Tibial nerve (tissue), 4 donors: ENCODE measurements at regions not wholly inside any gene's neighbourhood (a gene's known extent, or its start where the extent isn't known, plus 50 kb on each side); places are given as distances from the start of the nearest gene placed in this dataset.

Source experiments
- DNase-seq, 2 donors: peaks; one replicate each; pipeline ENCODE4 v3.0.0-alpha.2; 2019; ENCODE audit warnings: low spot score in 2 of 2
- H3K27ac ChIP-seq, 4 donors: fragments of 200-600 bp; sonication (generic) in 3 of 4; one replicate each; pipeline ENCODE4 v1.5.1; 2017 to 2019; ENCODE audit warnings: mild to moderate bottlenecking in 1 of 4
- H3K27me3 ChIP-seq, 2 donors: fragments of 200-600 bp; sonication (generic) in 1 of 2; one replicate each; pipeline versions ENCODE4 v1.5.1 to v1.6.0; 2017 to 2019
- H3K36me3 ChIP-seq, 3 donors: fragments of 200-600 bp; sonication (generic); one replicate each; pipeline ENCODE4 v1.5.1; 2018 to 2019
- H3K4me1 ChIP-seq, 4 donors: fragments of 200-600 bp; sonication (generic) in 3 of 4; one replicate each; pipeline ENCODE4 v1.5.1; 2017 to 2019
- H3K4me3 ChIP-seq, 4 donors: fragments of 200-600 bp; sonication (generic) in 3 of 4; one replicate each; pipeline ENCODE4 v1.5.1; 2017 to 2019; ENCODE audit warnings: mild to moderate bottlenecking in 1 of 4, moderate library complexity in 1 of 4
- H3K9me3 ChIP-seq, 4 donors: fragments of 200-600 bp; sonication (generic) in 3 of 4; one replicate each; pipeline ENCODE4 v1.5.1; 2017 to 2019
- EP300 ChIP-seq, 2 donors: sonication (generic); formaldehyde crosslinking; IDR thresholded peaks; one replicate each; pipeline ENCODE4 v1.6.1; 2017; ENCODE audit warnings: antibody characterized with exemption in 2 of 2, mild to moderate bottlenecking in 1 of 2
- POLR2A ChIP-seq, 2 donors: fragments of 450-650 bp; IDR thresholded peaks; one replicate each; pipeline ENCODE4 v1.6.1; 2017; ENCODE audit warnings: antibody characterized with exemption in 2 of 2, mild to moderate bottlenecking in 2 of 2, moderate library complexity in 2 of 2
- WGBS, 2 donors: methylation state at CpG; one replicate each; pipeline ENCODE4 v1.1.5; 2018; 5-methylcytosine and 5-hydroxymethylcytosine counted together
- TF ChIP-seq, protein P1 (sequence below), 5 experiments: fragments of 200-600 bp in 3 of 5; fragments of 450-650 bp in 2 of 5; sonication (generic) in 3 of 5; IDR thresholded peaks; one replicate each; pipeline ENCODE4 v1.5.1; 2016 to 2019; ENCODE audit warnings: antibody characterized with exemption in 5 of 5, mild to moderate bottlenecking in 3 of 5, moderate library complexity in 2 of 5

GRCh38 chr2:52629944-52630343 is 1137.7 kb upstream of the CHAC2 start:
- 93 to 97% methylated on average over 11 of the region's 11 CpGs for WGBS, 2 donors
- Histone ChIP-seq H3K9me3 (peaks cover 0 to 8% (median 0%) of the 10 kb centered on the region in 4 donors), H3K36me3 (no peaks in the 10 kb centered on the region), H3K27ac (no peak overlapping the region), H3K4me1 (no peaks in the 10 kb centered on the region), H3K27me3 (no peaks in the 10 kb centered on the region), H3K4me3 (no peak overlapping the region)
- TF ChIP-seq EP300 (IDR thresholded peaks at IDR 0.05): no peak
- TF ChIP-seq POLR2A (IDR thresholded peaks at IDR 0.05): no peak
- TF ChIP-seq, protein P1, sequence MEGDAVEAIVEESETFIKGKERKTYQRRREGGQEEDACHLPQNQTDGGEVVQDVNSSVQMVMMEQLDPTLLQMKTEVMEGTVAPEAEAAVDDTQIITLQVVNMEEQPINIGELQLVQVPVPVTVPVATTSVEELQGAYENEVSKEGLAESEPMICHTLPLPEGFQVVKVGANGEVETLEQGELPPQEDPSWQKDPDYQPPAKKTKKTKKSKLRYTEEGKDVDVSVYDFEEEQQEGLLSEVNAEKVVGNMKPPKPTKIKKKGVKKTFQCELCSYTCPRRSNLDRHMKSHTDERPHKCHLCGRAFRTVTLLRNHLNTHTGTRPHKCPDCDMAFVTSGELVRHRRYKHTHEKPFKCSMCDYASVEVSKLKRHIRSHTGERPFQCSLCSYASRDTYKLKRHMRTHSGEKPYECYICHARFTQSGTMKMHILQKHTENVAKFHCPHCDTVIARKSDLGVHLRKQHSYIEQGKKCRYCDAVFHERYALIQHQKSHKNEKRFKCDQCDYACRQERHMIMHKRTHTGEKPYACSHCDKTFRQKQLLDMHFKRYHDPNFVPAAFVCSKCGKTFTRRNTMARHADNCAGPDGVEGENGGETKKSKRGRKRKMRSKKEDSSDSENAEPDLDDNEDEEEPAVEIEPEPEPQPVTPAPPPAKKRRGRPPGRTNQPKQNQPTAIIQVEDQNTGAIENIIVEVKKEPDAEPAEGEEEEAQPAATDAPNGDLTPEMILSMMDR (IDR thresholded peaks at IDR 0.05): no peak
- no peak for DNase-seq

DNA sequence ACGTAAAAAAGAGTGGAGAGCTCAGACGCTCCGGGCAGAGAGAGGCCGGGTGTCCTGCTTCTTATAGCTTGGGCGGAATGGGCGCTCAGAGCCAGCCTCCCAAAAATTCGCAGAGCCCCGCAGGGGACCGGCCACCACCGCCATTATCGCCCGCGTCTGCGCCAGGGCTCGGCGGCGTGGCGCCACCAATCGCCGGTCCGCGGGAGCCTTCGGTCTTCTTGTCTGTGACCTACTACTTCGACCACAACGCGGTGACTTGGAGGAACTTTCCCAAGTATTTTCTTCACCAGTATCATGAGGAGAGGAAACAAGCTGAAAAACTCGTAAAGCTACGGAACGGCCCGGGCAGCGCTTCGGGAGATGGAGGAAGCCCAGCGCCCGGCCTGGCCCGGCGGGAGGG is 1138.1 kb upstream of the CHAC2 start:
- no peak overlapping the region for H3K4me3 ChIP-seq
- no peak for DNase-seq
- no peak for TF ChIP-seq POLR2A (IDR thresholded peaks at IDR 0.05)
- TF ChIP-seq EP300 (IDR thresholded peaks at IDR 0.05): no peak
- TF ChIP-seq, protein P1 (IDR thresholded peaks at IDR 0.05): no peak
- no peak overlapping the region for H3K27ac ChIP-seq
- H3K4me1 ChIP-seq: no peaks in the 10 kb centered on the region
- peaks cover 0 to 8% (median 0%) of the 10 kb centered on the region in 4 donors for H3K9me3 ChIP-seq
- no peaks in the 10 kb centered on the region for H3K36me3 ChIP-seq
- H3K27me3 ChIP-seq: no peaks in the 10 kb centered on the region
- 97 to 98% methylated on average over 36 of the region's 36 CpGs for WGBS, 2 donors

- no peak overlapping the region for H3K27ac ChIP-seq
- whole genome bisulfite sequencing, 2 donors: 61 to 73% methylated on average over 2 of the region's 2 CpGs
Measured at GRCh38 chr2:52622266-52622665, 1145.3 kb upstream of the CHAC2 start.

DNA sequence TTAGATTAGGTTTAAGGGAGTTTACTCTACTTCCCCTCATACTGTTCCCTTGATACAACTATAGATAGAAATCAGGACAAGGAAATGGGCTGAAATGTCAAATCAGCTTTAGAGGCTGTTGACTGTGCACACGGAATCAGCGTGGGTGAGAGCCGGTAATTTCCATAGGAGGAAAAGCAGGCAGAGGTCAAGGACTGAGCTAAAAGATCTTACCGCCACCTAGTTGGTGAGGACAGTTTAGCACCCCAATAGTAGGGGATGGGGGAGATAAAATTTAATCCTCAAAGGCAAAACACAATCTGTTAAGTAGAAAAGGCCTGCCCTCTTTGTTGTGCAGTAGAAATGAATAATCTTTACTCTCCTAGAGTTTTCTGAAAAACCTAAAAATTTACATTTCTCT is 1154.5 kb upstream of the CHAC2 start:
- 61 to 65% methylated on average over 4 of the region's 4 CpGs for WGBS, 2 donors
- no peaks in the 10 kb centered on the region for H3K36me3 ChIP-seq
- no peaks in the 10 kb centered on the region for H3K4me1 ChIP-seq

More at GRCh38 chr2:52622266-52622665, 1145.3 kb upstream of the CHAC2 start:
- Histone ChIP-seq H3K27me3 (no peaks in the 10 kb centered on the region), H3K4me3 (no peak overlapping the region), H3K4me1 (no peaks in the 10 kb centered on the region), H3K9me3 (peaks cover 0 to 3% (median 0%) of the 10 kb centered on the region in 4 donors), H3K36me3 (no peaks in the 10 kb centered on the region)
- TF ChIP-seq, protein P1 (IDR thresholded peaks at IDR 0.05): no peak
- no peak for DNase-seq

GRCh38 chr2:52611759-52612158 is 1155.8 kb upstream of the CHAC2 start:
- H3K27me3 ChIP-seq: no peaks in the 10 kb centered on the region
- no peak overlapping the region for H3K4me3 ChIP-seq
- 40 to 44% methylated on average over 2 of the region's 2 CpGs for WGBS, 2 donors
- DNase-seq: no peak
- H3K27ac ChIP-seq: no peak overlapping the region
- no peaks in the 10 kb centered on the region for H3K4me1 ChIP-seq
- H3K9me3 ChIP-seq: peaks cover 0 to 7% (median 0%) of the 10 kb centered on the region in 4 donors
- H3K36me3 ChIP-seq: no peaks in the 10 kb centered on the region
- no peak for TF ChIP-seq EP300 (IDR thresholded peaks at IDR 0.05)
- TF ChIP-seq POLR2A (IDR thresholded peaks at IDR 0.05): no peak
- TF ChIP-seq, protein P1 (IDR thresholded peaks at IDR 0.05): no peak

More for the DNA sequence above, 1154.5 kb upstream of the CHAC2 start:
- H3K27me3 ChIP-seq: no peaks in the 10 kb centered on the region
- H3K27ac ChIP-seq: no peak overlapping the region
- H3K4me3 ChIP-seq: no peak overlapping the region
- peaks cover 0 to 7% (median 0%) of the 10 kb centered on the region in 4 donors for H3K9me3 ChIP-seq
- no peak for TF ChIP-seq POLR2A (IDR thresholded peaks at IDR 0.05)
- DNase-seq: no peak

DNA sequence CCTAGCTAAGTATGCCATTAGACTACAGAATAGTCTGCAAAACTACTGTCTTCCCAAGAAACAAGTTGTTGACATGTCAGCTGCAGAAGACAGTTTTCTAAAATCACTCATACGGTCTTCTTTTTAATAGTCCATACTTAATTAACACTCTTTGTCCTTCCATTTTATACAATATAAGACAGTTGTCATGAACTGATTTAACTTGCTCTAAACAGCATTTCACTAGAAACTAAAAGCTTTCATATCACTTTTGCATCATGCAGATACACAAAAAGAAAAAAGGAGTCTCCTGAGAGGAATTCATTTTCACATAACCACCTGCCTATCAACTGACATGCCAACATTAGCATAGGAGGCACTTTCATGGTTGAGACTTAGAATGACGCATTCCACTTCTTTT is 1159.6 kb upstream of the CHAC2 start:
- Histone ChIP-seq H3K4me1 (no peaks in the 10 kb centered on the region), H3K9me3 (no peaks in the 10 kb centered on the region), H3K4me3 (no peak overlapping the region), H3K27me3 (no peaks in the 10 kb centered on the region), H3K36me3 (no peaks in the 10 kb centered on the region), H3K27ac (no peak overlapping the region)
- WGBS, 2 donors: 92 to 93% methylated on average over 2 of the region's 2 CpGs
- DNase-seq: no peak
- TF ChIP-seq EP300 (IDR thresholded peaks at IDR 0.05): no peak
- TF ChIP-seq, protein P1 (IDR thresholded peaks at IDR 0.05): no peak
